CD4-positive, alpha-beta T cell (primary cell): ENCODE measurements at regions not wholly inside any gene's neighbourhood (a gene's known extent, or its start where the extent isn't known, plus 50 kb on each side); places are given as distances from the start of the nearest gene placed in this dataset.

ENCODE experiments used
- ATAC-seq: fragments of 200-7000 bp; cut with Tn5 transposase; one replicate; pipeline ENCODE4 v1.10.0; 2022; ENCODE audit warnings: mild to moderate bottlenecking; ENCODE audit not compliant: poor library complexity
- CTCF ChIA-PET: fragments of 350-600 bp; sonication (Branson Sonifier 250); formaldehyde crosslinking; loops from one replicate; lab custom pipeline; 2021; ENCODE audit warnings: antibody characterized with exemption, inconsistent platforms; lab: Charles Lee
- POLR2A ChIA-PET: fragments of 350-600 bp; sonication (Branson Sonifier 250); formaldehyde crosslinking; loops from one replicate; lab custom pipeline; 2021; ENCODE audit warnings: antibody characterized with exemption, inconsistent platforms; lab: Charles Lee
- DNase-seq, 14 experiments: peaks; one replicate each; pipeline ENCODE4 v3.0.0-alpha.2; 2013 to 2020; ENCODE audit warnings: mixed read lengths in 2 of 14
- H3K27ac ChIP-seq, 2 donors: one replicate each; pipeline versions ENCODE4 v1.5.1 to v1.7.0; 2013; ENCODE audit warnings: low read length in 2 of 2, low read depth in 1 of 2, mild to moderate bottlenecking in 1 of 2
- H3K27me3 ChIP-seq, 2 experiments: 1 replicate in 1 of 2; 2 replicates in 1 of 2; pipeline versions ENCODE4 v1.6.1 to v1.7.0; 2013; ENCODE audit warnings: low read length in 2 of 2, control low read depth in 1 of 2, mild to moderate bottlenecking in 1 of 2, moderate library complexity in 1 of 2; ENCODE audit not compliant: insufficient read depth in 2 of 2, control insufficient read depth in 1 of 2
- H3K36me3 ChIP-seq: one replicate; pipeline ENCODE4 v1.6.1; 2013; ENCODE audit warnings: low read length, control low read depth; ENCODE audit not compliant: insufficient read depth
- H3K4me1 ChIP-seq: one replicate; pipeline ENCODE4 v1.6.1; 2013; ENCODE audit warnings: low read length, control low read depth; ENCODE audit not compliant: insufficient read depth
- H3K4me3 ChIP-seq: one replicate; pipeline ENCODE4 v1.5.1; 2013; ENCODE audit warnings: mild to moderate bottlenecking, low read length, moderate library complexity
- H3K9me3 ChIP-seq, 2 experiments: 1 replicate in 1 of 2; 2 replicates in 1 of 2; pipeline versions ENCODE4 v1.6.1 to v1.7.0; 2013; ENCODE audit warnings: low read length in 2 of 2, mild to moderate bottlenecking in 2 of 2, control low read depth in 1 of 2, moderate library complexity in 1 of 2; ENCODE audit not compliant: control insufficient read depth in 1 of 2, insufficient read depth in 1 of 2
- H3K27ac Mint-ChIP-seq: one replicate; pipeline ENCODE4 v1.8.0; 2020; ENCODE audit warnings: mixed read lengths
- H3K27me3 Mint-ChIP-seq: one replicate; pipeline ENCODE4 v1.8.0; 2021; ENCODE audit warnings: mixed read lengths
- H3K36me3 Mint-ChIP-seq: one replicate; pipeline ENCODE4 v1.8.0; 2021; ENCODE audit warnings: low read depth, mixed read lengths
- H3K4me1 Mint-ChIP-seq: one replicate; pipeline ENCODE4 v1.8.0; 2021; ENCODE audit warnings: low read depth, mixed read lengths
- H3K4me3 Mint-ChIP-seq: one replicate; pipeline ENCODE4 v1.8.0; 2020; ENCODE audit warnings: mild to moderate bottlenecking, mixed read lengths
- H3K9me3 Mint-ChIP-seq: one replicate; pipeline ENCODE4 v1.8.0; 2020; ENCODE audit warnings: mixed read lengths
- intact Hi-C, 2 experiments: fragments of 100-400 bp; cut with DNase I in 1 of 2; cut with micrococcal nuclease in 1 of 2; formaldehyde crosslinking; loops; one replicate each; pipeline versions ENCODE4 v1.15.1 to v1.9.0; 2023 to 2025; cut with DNase I, micrococcal nuclease
- TF ChIP-seq, protein P1 (sequence below): fragments of 200-600 bp; IDR thresholded peaks from one replicate; pipeline ENCODE4 v1.8.0; 2022; ENCODE audit warnings: antibody characterized with exemption, mild to moderate bottlenecking

DNA sequence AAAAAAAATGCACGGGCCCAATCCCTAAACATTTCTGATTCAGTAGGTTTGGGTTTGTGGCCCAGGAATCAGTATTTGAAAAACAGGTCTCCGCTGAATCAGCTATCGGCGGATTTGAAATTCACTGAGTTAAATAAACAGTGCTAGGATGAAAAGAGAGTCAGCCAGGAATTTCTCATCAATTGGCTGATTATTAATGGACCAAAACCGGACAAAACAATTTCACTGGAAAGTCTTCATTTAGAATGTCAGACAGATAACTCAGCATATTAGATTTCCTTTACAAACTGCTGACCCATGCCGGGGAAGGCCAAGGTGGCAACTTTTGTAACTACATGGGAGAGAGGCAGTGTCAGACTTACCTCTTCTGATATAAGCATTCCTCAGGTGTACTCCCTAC, 99.4 kb upstream of the LSM6 start:
- CTCF ChIA-PET = no interaction called here
- no peaks in the 10 kb centered on the region for H3K4me1 ChIP-seq
- H3K27ac Mint-ChIP-seq = no peak overlapping the region
- DNase-seq (no peak), ATAC-seq (no peak)
- peaks cover 8 to 20% of the 10 kb centered on the region in 2 experiments for H3K27me3 ChIP-seq
- H3K36me3 ChIP-seq = no peaks in the 10 kb centered on the region
- TF ChIP-seq, protein P1, sequence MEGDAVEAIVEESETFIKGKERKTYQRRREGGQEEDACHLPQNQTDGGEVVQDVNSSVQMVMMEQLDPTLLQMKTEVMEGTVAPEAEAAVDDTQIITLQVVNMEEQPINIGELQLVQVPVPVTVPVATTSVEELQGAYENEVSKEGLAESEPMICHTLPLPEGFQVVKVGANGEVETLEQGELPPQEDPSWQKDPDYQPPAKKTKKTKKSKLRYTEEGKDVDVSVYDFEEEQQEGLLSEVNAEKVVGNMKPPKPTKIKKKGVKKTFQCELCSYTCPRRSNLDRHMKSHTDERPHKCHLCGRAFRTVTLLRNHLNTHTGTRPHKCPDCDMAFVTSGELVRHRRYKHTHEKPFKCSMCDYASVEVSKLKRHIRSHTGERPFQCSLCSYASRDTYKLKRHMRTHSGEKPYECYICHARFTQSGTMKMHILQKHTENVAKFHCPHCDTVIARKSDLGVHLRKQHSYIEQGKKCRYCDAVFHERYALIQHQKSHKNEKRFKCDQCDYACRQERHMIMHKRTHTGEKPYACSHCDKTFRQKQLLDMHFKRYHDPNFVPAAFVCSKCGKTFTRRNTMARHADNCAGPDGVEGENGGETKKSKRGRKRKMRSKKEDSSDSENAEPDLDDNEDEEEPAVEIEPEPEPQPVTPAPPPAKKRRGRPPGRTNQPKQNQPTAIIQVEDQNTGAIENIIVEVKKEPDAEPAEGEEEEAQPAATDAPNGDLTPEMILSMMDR = no peak
- H3K4me1 Mint-ChIP-seq = no peaks in the 10 kb centered on the region
- H3K4me3 Mint-ChIP-seq = no peak overlapping the region
- no peaks in the 10 kb centered on the region for H3K9me3 ChIP-seq
- intact Hi-C loops = no loop called here
- H3K9me3 Mint-ChIP-seq = no peaks in the 10 kb centered on the region
- no peak overlapping the region for H3K4me3 ChIP-seq
- H3K27ac ChIP-seq = no peak overlapping the region
- POLR2A ChIA-PET = no interaction called here
- peaks cover 33% of the 10 kb centered on the region for H3K27me3 Mint-ChIP-seq
- H3K36me3 Mint-ChIP-seq = no peaks in the 10 kb centered on the region

DNA sequence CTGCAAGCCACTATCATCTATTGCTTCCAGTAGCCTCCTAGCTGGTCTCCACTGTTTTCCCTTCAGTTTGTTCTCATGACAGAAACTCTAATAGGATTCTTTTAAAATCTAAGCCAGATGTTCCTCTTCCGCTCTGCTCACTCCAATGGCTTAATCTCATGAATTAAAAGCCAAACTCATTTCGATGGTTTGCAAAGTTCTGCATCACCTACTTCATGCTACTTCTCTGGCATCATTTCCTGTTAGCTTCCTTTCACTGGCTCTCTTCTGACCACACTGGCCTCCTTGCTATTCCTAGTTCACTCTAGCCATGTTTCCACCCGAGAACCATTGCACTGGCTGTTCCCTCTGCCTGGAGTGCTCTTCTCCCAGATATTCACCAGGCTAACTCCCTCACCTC, 102.0 kb upstream of the LSM6 start:
- Histone ChIP-seq H3K27me3 (peaks cover 8 to 20% of the 10 kb centered on the region in 2 experiments), H3K36me3 (no peaks in the 10 kb centered on the region), H3K4me3 (no peak overlapping the region), H3K27ac (no peak overlapping the region), H3K9me3 (no peaks in the 10 kb centered on the region), H3K4me1 (no peaks in the 10 kb centered on the region)
- Mint-ChIP-seq H3K4me3 (no peak overlapping the region), H3K27ac (no peak overlapping the region), H3K27me3 (peaks cover 30% of the 10 kb centered on the region), H3K36me3 (no peaks in the 10 kb centered on the region), H3K4me1 (no peaks in the 10 kb centered on the region), H3K9me3 (no peaks in the 10 kb centered on the region)
- CTCF ChIA-PET = no interaction called here
- TF ChIP-seq, protein P1 = no peak
- POLR2A ChIA-PET = no interaction called here
- intact Hi-C loops = no loop called here
- DNase-seq (no peak), ATAC-seq (no peak)

DNA sequence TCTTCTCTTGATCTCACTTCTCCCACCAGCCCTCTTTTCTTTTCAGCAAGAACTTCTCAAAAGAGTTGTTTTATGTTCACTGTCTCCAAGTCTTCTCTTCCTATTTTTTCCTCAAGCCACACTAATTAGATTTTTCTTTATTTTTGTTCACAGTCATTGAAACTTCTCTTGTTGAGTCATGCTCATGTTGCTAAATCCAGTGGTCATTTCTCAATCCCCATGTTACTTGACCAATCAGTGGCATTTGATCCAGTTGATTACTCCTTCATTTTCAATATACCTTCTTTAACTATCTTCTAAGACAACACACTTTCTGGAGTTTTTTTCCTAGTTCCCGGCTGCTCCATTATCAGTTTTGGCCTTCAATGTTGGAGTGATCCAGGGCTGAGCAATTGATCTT, 103.1 kb upstream of the LSM6 start:
- no peak overlapping the region for H3K27ac Mint-ChIP-seq
- CTCF ChIA-PET = no interaction called here
- intact Hi-C loops = no loop called here
- peaks cover 24% of the 10 kb centered on the region for H3K27me3 Mint-ChIP-seq
- POLR2A ChIA-PET = interaction anchor here (0.7 kb wide), 1 partner anchor 46 kb away, joined by 3 read pairs; no protein-coding TSS in a partner anchor
- DNase-seq (peak in 2 of 14 experiments; percentile 12 to 17), ATAC-seq (no peak)
- TF ChIP-seq, protein P1 = no peak
- H3K27me3 ChIP-seq = peaks cover 8 to 20% of the 10 kb centered on the region in 2 experiments
- no peaks in the 10 kb centered on the region for H3K4me1 ChIP-seq
- no peak overlapping the region for H3K27ac ChIP-seq
- no peaks in the 10 kb centered on the region for H3K36me3 Mint-ChIP-seq
- no peak overlapping the region for H3K4me3 Mint-ChIP-seq
- H3K4me3 ChIP-seq = no peak overlapping the region
- H3K9me3 ChIP-seq = no peaks in the 10 kb centered on the region
- no peaks in the 10 kb centered on the region for H3K36me3 ChIP-seq
- H3K4me1 Mint-ChIP-seq = no peaks in the 10 kb centered on the region
- no peaks in the 10 kb centered on the region for H3K9me3 Mint-ChIP-seq
